GM23338 (cell line): ENCODE measurements at regions not wholly inside any gene's neighbourhood (a gene's known extent, or its start where the extent isn't known, plus 50 kb on each side); places are given as distances from the start of the nearest gene placed in this dataset.

Experiments
- CTCF ChIP-seq, 2 experiments: fragments of 200-600 bp in 1 of 2; sonication (generic) in 1 of 2; conservative IDR thresholded peaks; 2 replicates each; pipeline versions ENCODE4 v1.5.1 to v1.6.1; 2016 to 2017; ENCODE audit warnings: antibody characterized with exemption in 2 of 2, low read depth in 2 of 2, mild to moderate bottlenecking in 2 of 2, moderate library complexity in 1 of 2
- EZH2 ChIP-seq: fragments of 200-600 bp; sonication (generic); IDR thresholded peaks from one replicate; pipeline ENCODE4 v1.8.0; 2017; ENCODE audit warnings: antibody characterized with exemption, mild to moderate bottlenecking, low read depth; ENCODE audit not compliant: unreplicated experiment
- REST ChIP-seq: IDR thresholded peaks from one replicate; pipeline ENCODE4 v1.6.1; 2018; ENCODE audit warnings: antibody characterized with exemption; ENCODE audit not compliant: unreplicated experiment

GRCh38 chr2:175811971-175812370 is 190.1 kb downstream of the LNPK start:
- TF ChIP-seq EZH2, result no peak
- no peak for TF ChIP-seq CTCF (conservative IDR thresholded peaks at IDR 0.05; ENCODE audit: low read depth in 2 of 2)
- TF ChIP-seq REST, result no peak
